Activated CD8-positive, alpha-beta memory T cell treated with anti-CD3 and anti-CD28 coated beads for 36 hours (primary cell): ENCODE measurements at regions not wholly inside any gene's neighbourhood (a gene's known extent, or its start where the extent isn't known, plus 50 kb on each side); places are given as distances from the start of the nearest gene placed in this dataset.
"Not testable (repeated sequence)": the region's sequence is repeated elsewhere in the genome, so short reads cannot be mapped to it uniquely, and the experiment has no call there.

Experiments used
- CTCF ChIA-PET: fragments of 350-600 bp; sonication (Branson Sonifier 250); formaldehyde crosslinking; loops from one replicate; lab custom pipeline; 2021; ENCODE audit warnings: antibody characterized with exemption; lab: Charles Lee
- POLR2A ChIA-PET: fragments of 350-600 bp; sonication (Branson Sonifier 250); formaldehyde crosslinking; loops from one replicate; lab custom pipeline; 2021; ENCODE audit warnings: antibody characterized with exemption; lab: Charles Lee

- CTCF ChIA-PET: interaction anchor here (0.6 kb wide), 1 partner anchor 46 kb away, joined by 5 read pairs; no protein-coding TSS in a partner anchor
- POLR2A ChIA-PET: no interaction called here
These were observed 138.6 kb upstream of the SGCG start for GRCh38 chr13:23042181-23042580.

- ChIA-PET CTCF (no interaction called here), POLR2A (no interaction called here)
These were observed 135.9 kb upstream of the SGCG start for GRCh38 chr13:23044906-23045305.

- POLR2A ChIA-PET: no interaction called here
- CTCF ChIA-PET: no interaction called here
These were observed 130.7 kb upstream of the SGCG start for GRCh38 chr13:23050126-23050525.

- CTCF ChIA-PET: not testable (repeated sequence)
These were observed 127.1 kb upstream of the SGCG start for GRCh38 chr13:23053711-23054110.

GRCh38 chr13:23059173-23059572 lies 121.6 kb upstream of the SGCG start:
- POLR2A ChIA-PET: no interaction called here
- CTCF ChIA-PET: no interaction called here

More at GRCh38 chr13:23053711-23054110, 127.1 kb upstream of the SGCG start:
- POLR2A ChIA-PET: not testable (repeated sequence)

GRCh38 chr13:23060959-23061358 lies 119.8 kb upstream of the SGCG start:
- CTCF ChIA-PET: no interaction called here
- POLR2A ChIA-PET: no interaction called here

GRCh38 chr13:23067129-23067528 lies 113.7 kb upstream of the SGCG start:
- CTCF ChIA-PET: no interaction called here

GRCh38 chr13:23069566-23069965 lies 111.2 kb upstream of the SGCG start:
- ChIA-PET POLR2A (no interaction called here), CTCF (no interaction called here)

More at GRCh38 chr13:23067129-23067528, 113.7 kb upstream of the SGCG start:
- POLR2A ChIA-PET: no interaction called here

- CTCF ChIA-PET: no interaction called here
- POLR2A ChIA-PET: no interaction called here
These were observed 106.5 kb upstream of the SGCG start for GRCh38 chr13:23074075-23074828.

- CTCF ChIA-PET: no interaction called here
These were observed 99.6 kb upstream of the SGCG start for GRCh38 chr13:23081220-23081619.

GRCh38 chr13:23081901-23082300 lies 98.9 kb upstream of the SGCG start:
- ChIA-PET CTCF (no interaction called here), POLR2A (no interaction called here)

More at GRCh38 chr13:23081220-23081619, 99.6 kb upstream of the SGCG start:
- POLR2A ChIA-PET: no interaction called here

GRCh38 chr13:23086968-23087623 lies 93.7 kb upstream of the SGCG start:
- ChIA-PET POLR2A (no interaction called here), CTCF (no interaction called here)

- CTCF ChIA-PET: interaction anchor here (0.6 kb wide), 1 partner anchor 46 kb away, joined by 5 read pairs; no protein-coding TSS in a partner anchor
- POLR2A ChIA-PET: no interaction called here
These were observed 92.9 kb upstream of the SGCG start for GRCh38 chr13:23087880-23088279.

GRCh38 chr13:23098161-23098907 lies 82.4 kb upstream of the SGCG start:
- POLR2A ChIA-PET: no interaction called here
- CTCF ChIA-PET: no interaction called here

GRCh38 chr13:23105051-23105450 lies 75.7 kb upstream of the SGCG start:
- POLR2A ChIA-PET: no interaction called here
- CTCF ChIA-PET: no interaction called here

- ChIA-PET CTCF (no interaction called here), POLR2A (no interaction called here)
These were observed 73.1 kb upstream of the SGCG start for GRCh38 chr13:23107665-23108064.

- ChIA-PET CTCF (no interaction called here), POLR2A (no interaction called here)
These were observed 61.6 kb upstream of the SGCG start for GRCh38 chr13:23119131-23119530.

- CTCF ChIA-PET, POLR2A ChIA-PET: not testable (repeated sequence)
These were observed 53.2 kb upstream of the SGCG start for GRCh38 chr13:23127540-23127939.

GRCh38 chr13:23129331-23129730 lies 51.4 kb upstream of the SGCG start:
- POLR2A ChIA-PET: no interaction called here
- CTCF ChIA-PET: no interaction called here
